SK-N-SH (cell line): ENCODE measurements at regions not wholly inside any gene's neighbourhood (a gene's known extent, or its start where the extent isn't known, plus 50 kb on each side); places are given as distances from the start of the nearest gene placed in this dataset.

Source experiments
- CTCF ChIA-PET: fragments of 300-600, 350-600 bp; formaldehyde crosslinking; extraction: SDS; loops from one replicate; lab custom pipeline; 2021; lab: Yijun Ruan, JAX
- POLR2A ChIA-PET: fragments of 350-600 bp; sonication (Branson Sonifier 250); formaldehyde crosslinking; extraction: SDS; loops from one replicate; lab custom pipeline; 2020; ENCODE audit warnings: antibody characterized with exemption, inconsistent platforms; lab: Yijun Ruan, JAX
- DNase-seq: peaks from one replicate; pipeline ENCODE4 v3.0.0; 2012
- H2AFZ ChIP-seq: fragments of 200-600 bp; sonication (generic); 2 replicates; pipeline ENCODE4 v1.8.1; 2016; ENCODE audit warnings: antibody characterized with exemption, mild to moderate bottlenecking, low read depth
- H3F3A ChIP-seq: fragments of 200-600 bp; sonication (generic); replicated peaks from 2 replicates; pipeline ENCODE3; 2016; ENCODE audit warnings: antibody characterized with exemption, mild to moderate bottlenecking; ENCODE audit not compliant: insufficient read depth
- H3K27ac ChIP-seq, 2 experiments: fragments of 200-500 bp in 1 of 2; fragments of 200-600 bp in 1 of 2; sonication (Bioruptor generic) in 1 of 2; sonication (generic), shearing (Covaris generic) in 1 of 2; 2 replicates each; pipeline versions ENCODE4 v1.5.1 to v1.6.1; 2014 to 2016; ENCODE audit warnings: low read depth in 2 of 2, inconsistent platforms in 1 of 2, low read length in 1 of 2, mild to moderate bottlenecking in 1 of 2, mixed read lengths in 1 of 2
- H3K27me3 ChIP-seq: fragments of 200-600 bp; sonication (generic), shearing (Covaris generic); 2 replicates; pipeline ENCODE4 v1.6.1; 2016; ENCODE audit warnings: mixed run types; ENCODE audit not compliant: insufficient read depth
- H3K36me3 ChIP-seq, 2 experiments: fragments of 200-500 bp in 1 of 2; fragments of 200-600 bp in 1 of 2; sonication (Bioruptor generic) in 1 of 2; sonication (generic) in 1 of 2; replicated peaks in 1 of 2; 2 replicates each; pipeline versions ENCODE3 to v1.5.1; 2014 to 2016; ENCODE audit warnings: low read length in 1 of 2, mild to moderate bottlenecking in 1 of 2; ENCODE audit not compliant: insufficient read depth in 2 of 2, control insufficient read depth in 1 of 2
- H3K4me1 ChIP-seq, 2 experiments: fragments of 200-500 bp in 1 of 2; fragments of 200-600 bp in 1 of 2; sonication (Bioruptor generic) in 1 of 2; sonication (generic), shearing (Covaris generic) in 1 of 2; 2 replicates each; pipeline versions ENCODE4 v1.5.1 to v1.6.1; 2014 to 2016; ENCODE audit warnings: low read depth in 1 of 2, low read length in 1 of 2, mixed run types in 1 of 2; ENCODE audit not compliant: insufficient read depth in 2 of 2, control insufficient read depth in 1 of 2
- H3K4me2 ChIP-seq: fragments of 200-600 bp; sonication (generic), shearing (Covaris generic); 2 replicates; pipeline ENCODE4 v1.6.1; 2017; ENCODE audit warnings: mixed run types
- H3K4me3 ChIP-seq, 2 experiments: fragments of 200-500 bp in 1 of 2; fragments of 200-600 bp in 1 of 2; sonication (Bioruptor generic) in 1 of 2; sonication (generic), shearing (Covaris generic) in 1 of 2; 2 replicates each; pipeline versions ENCODE4 v1.5.1 to v1.8.1; 2014 to 2016; ENCODE audit warnings: low read depth in 2 of 2, inconsistent platforms in 1 of 2, low read length in 1 of 2, mild to moderate bottlenecking in 1 of 2, mixed read lengths in 1 of 2, moderate library complexity in 1 of 2
- H3K79me2 ChIP-seq: fragments of 200-600 bp; sonication (generic); 2 replicates; pipeline ENCODE4 v1.8.1; 2017; ENCODE audit warnings: mild to moderate bottlenecking; ENCODE audit not compliant: insufficient read depth
- H3K9ac ChIP-seq: fragments of 200-600 bp; sonication (generic); 2 replicates; pipeline ENCODE4 v1.6.1; 2017; ENCODE audit warnings: mixed run types
- H3K9me2 ChIP-seq: fragments of 200-600 bp; sonication (generic); 2 replicates; pipeline ENCODE4 v1.6.1; 2017; ENCODE audit warnings: mixed run types
- H3K9me3 ChIP-seq: fragments of 200-600 bp; sonication (generic); 2 replicates; pipeline ENCODE4 v1.6.1; 2017; ENCODE audit warnings: mixed run types, mild to moderate bottlenecking, moderate library complexity
- H4K20me1 ChIP-seq: fragments of 200-600 bp; sonication (generic); 2 replicates; pipeline ENCODE4 v1.6.1; 2017; ENCODE audit warnings: mild to moderate bottlenecking, mixed run types; ENCODE audit not compliant: insufficient read depth
- CHD2 ChIP-seq: fragments of 150-350 bp; IDR thresholded peaks from 2 replicates; pipeline ENCODE4 v1.6.1; 2018; ENCODE audit warnings: low read length; ENCODE audit not compliant: partially characterized antibody
- EZH2phosphoT487 ChIP-seq: fragments of 200-600 bp; sonication (generic); IDR thresholded peaks from 2 replicates; pipeline ENCODE4 v1.6.1; 2017; ENCODE audit warnings: low read depth, mixed run types, mild to moderate bottlenecking, antibody characterized with exemption, moderate library complexity, borderline replicate concordance
- GATA2 ChIP-seq: sonication (generic); formaldehyde crosslinking; IDR thresholded peaks from 2 replicates; pipeline ENCODE4 v1.5.0; 2020; ENCODE audit warnings: mild to moderate bottlenecking, missing genetic modification reagents
- JUND ChIP-seq: IDR thresholded peaks from 2 replicates; pipeline ENCODE4 v1.4.0; 2012
- MEF2A ChIP-seq: IDR thresholded peaks from 2 replicates; pipeline ENCODE4 v1.4.0; 2012; ENCODE audit warnings: low read depth, borderline replicate concordance
- MXI1 ChIP-seq: IDR thresholded peaks from 2 replicates; pipeline ENCODE4 v1.6.1; 2012; ENCODE audit warnings: mild to moderate bottlenecking, low read depth, low read length, improper control_type of control experiment
- POLR2AphosphoS5 ChIP-seq: IDR thresholded peaks from 2 replicates; pipeline ENCODE4 v1.6.1; 2012; ENCODE audit warnings: low read depth, low read length
- RCOR1 ChIP-seq: fragments of 150-350 bp; IDR thresholded peaks from 2 replicates; pipeline ENCODE4 v1.6.1; 2017; ENCODE audit warnings: antibody characterized with exemption, low read length
- SMC3 ChIP-seq: IDR thresholded peaks from 2 replicates; pipeline ENCODE4 v1.6.1; 2012; ENCODE audit warnings: low read depth, low read length, improper control_type of control experiment
- YY1 ChIP-seq: IDR thresholded peaks from 2 replicates; pipeline ENCODE4 v1.4.0; 2012; ENCODE audit warnings: low read depth, mild to moderate bottlenecking
- WGBS: methylation state at CpG from one replicate; pipeline ENCODE4 v1.1.6; 2017; ENCODE audit warnings: low lambda C conversion rate; 5-methylcytosine and 5-hydroxymethylcytosine counted together
- TF ChIP-seq, protein P1 (sequence below): IDR thresholded peaks from 2 replicates; pipeline ENCODE4 v1.4.0; 2012; ENCODE audit warnings: low read depth, borderline replicate concordance
- TF ChIP-seq, protein P2 (sequence below): IDR thresholded peaks from 2 replicates; pipeline ENCODE4 v1.4.0; 2012; ENCODE audit warnings: low read depth, borderline replicate concordance
- TF ChIP-seq, protein P3 (sequence below): IDR thresholded peaks from 2 replicates; pipeline ENCODE4 v1.4.0; 2012; ENCODE audit warnings: low read depth

DNA sequence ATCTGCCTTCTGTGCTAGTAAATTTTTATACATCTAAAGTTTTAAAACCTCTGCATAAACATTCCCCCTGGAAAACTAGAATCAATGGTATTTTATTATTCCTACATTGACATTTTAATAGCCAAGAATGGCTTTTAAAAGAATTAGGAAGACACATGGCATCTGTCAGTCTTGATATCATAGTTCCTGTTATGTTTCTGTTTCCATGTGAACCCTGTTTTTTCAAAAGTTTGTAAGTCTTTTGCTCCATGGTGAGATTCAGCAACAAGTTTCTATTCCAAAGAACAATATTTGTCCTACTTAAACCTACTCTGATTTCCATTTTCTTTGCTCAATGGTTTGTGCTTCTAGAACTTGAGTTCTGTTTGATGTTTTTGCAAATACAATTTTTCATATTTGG, 95.2 kb downstream of the PLEKHG1 start:
- no peaks in the 10 kb centered on the region for H3K36me3 ChIP-seq
- H3K9ac ChIP-seq = no peak overlapping the region
- H3K9me3 ChIP-seq = no peaks in the 10 kb centered on the region
- CTCF ChIA-PET = interaction anchor here (1.2 to 1.7 kb wide), 2 partner anchors 9 to 27 kb away, joined by 3 to 9 read pairs; no protein-coding TSS in a partner anchor
- no peak for DNase-seq
- H3K27ac ChIP-seq = no peak overlapping the region
- TF ChIP-seq, protein P1, sequence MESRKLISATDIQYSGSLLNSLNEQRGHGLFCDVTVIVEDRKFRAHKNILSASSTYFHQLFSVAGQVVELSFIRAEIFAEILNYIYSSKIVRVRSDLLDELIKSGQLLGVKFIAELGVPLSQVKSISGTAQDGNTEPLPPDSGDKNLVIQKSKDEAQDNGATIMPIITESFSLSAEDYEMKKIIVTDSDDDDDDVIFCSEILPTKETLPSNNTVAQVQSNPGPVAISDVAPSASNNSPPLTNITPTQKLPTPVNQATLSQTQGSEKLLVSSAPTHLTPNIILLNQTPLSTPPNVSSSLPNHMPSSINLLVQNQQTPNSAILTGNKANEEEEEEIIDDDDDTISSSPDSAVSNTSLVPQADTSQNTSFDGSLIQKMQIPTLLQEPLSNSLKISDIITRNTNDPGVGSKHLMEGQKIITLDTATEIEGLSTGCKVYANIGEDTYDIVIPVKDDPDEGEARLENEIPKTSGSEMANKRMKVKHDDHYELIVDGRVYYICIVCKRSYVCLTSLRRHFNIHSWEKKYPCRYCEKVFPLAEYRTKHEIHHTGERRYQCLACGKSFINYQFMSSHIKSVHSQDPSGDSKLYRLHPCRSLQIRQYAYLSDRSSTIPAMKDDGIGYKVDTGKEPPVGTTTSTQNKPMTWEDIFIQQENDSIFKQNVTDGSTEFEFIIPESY = no peak
- TF ChIP-seq RCOR1 = no peak
- TF ChIP-seq POLR2AphosphoS5 = no peak
- no peak for TF ChIP-seq MXI1
- TF ChIP-seq YY1 = no peak
- H3K79me2 ChIP-seq = no peaks in the 10 kb centered on the region
- no peaks in the 10 kb centered on the region; a peak in 1 of 4 replicates for H3K4me1 ChIP-seq
- H3K4me2 ChIP-seq = no peak overlapping the region
- H3F3A ChIP-seq = no peaks in the 10 kb centered on the region
- no peaks in the 10 kb centered on the region for H3K27me3 ChIP-seq
- no peaks in the 10 kb centered on the region for H4K20me1 ChIP-seq
- H3K4me3 ChIP-seq = no peak overlapping the region
- no peak overlapping the region for H2AFZ ChIP-seq
- no peaks in the 10 kb centered on the region for H3K9me2 ChIP-seq
- POLR2A ChIA-PET = interaction anchor here (0.6 kb wide), 1 partner anchor 730 kb away, joined by 4 read pairs; no protein-coding TSS in a partner anchor

DNA sequence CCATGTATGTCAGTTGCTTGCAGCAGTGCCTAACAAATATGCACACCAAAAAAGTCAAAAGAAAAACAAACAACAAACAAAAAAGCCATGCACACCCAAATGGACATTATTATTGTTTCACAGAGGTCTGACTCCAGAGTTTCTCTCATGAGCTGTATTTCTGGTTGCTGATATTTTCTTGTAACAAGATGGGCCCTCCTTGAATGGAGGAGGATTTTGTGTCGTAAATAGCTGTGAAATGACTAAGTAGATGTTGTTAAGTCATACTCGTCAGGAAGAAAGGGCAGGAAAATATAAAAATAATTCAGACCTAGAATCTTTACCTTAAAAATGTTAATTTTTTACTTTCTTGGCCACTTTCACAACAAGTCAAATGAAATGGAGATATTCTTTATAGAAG, 96.0 kb downstream of the PLEKHG1 start:
- Histone ChIP-seq H3K4me3 (no peak overlapping the region), H4K20me1 (no peaks in the 10 kb centered on the region), H3K27ac (no peak overlapping the region), H3K79me2 (no peaks in the 10 kb centered on the region), H3K4me2 (no peak overlapping the region), H3F3A (no peaks in the 10 kb centered on the region), H3K36me3 (no peaks in the 10 kb centered on the region), H3K9me3 (no peaks in the 10 kb centered on the region), H3K4me1 (no peaks in the 10 kb centered on the region; a peak in 1 of 4 replicates), H3K9ac (no peak overlapping the region), H3K9me2 (no peaks in the 10 kb centered on the region), H2AFZ (no peak overlapping the region), H3K27me3 (no peaks in the 10 kb centered on the region)
- ChIA-PET CTCF (interaction anchor here (1.2 to 1.7 kb wide), 2 partner anchors 10 to 27 kb away, joined by 3 to 9 read pairs; no protein-coding TSS in a partner anchor), POLR2A (no interaction called here)
- WGBS = 10% methylated on average over 2 of the region's 2 CpGs
- DNase-seq = no peak
- TF ChIP-seq, protein P2, sequence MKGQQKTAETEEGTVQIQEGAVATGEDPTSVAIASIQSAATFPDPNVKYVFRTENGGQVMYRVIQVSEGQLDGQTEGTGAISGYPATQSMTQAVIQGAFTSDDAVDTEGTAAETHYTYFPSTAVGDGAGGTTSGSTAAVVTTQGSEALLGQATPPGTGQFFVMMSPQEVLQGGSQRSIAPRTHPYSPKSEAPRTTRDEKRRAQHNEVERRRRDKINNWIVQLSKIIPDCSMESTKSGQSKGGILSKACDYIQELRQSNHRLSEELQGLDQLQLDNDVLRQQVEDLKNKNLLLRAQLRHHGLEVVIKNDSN = no peak
- TF ChIP-seq MXI1 (no peak), GATA2 (CRISPR knock-in tag) (no peak), CHD2 (no peak), SMC3 (no peak), MEF2A (no peak), EZH2phosphoT487 (no peak), JUND (no peak)
- TF ChIP-seq, protein P3, sequence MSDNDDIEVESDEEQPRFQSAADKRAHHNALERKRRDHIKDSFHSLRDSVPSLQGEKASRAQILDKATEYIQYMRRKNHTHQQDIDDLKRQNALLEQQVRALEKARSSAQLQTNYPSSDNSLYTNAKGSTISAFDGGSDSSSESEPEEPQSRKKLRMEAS = no peak
